ENCODE measurements at regions not wholly inside any gene's neighbourhood (a gene's known extent, or its start where the extent isn't known, plus 50 kb on each side); places are given as distances from the start of the nearest gene placed in this dataset.

DNA sequence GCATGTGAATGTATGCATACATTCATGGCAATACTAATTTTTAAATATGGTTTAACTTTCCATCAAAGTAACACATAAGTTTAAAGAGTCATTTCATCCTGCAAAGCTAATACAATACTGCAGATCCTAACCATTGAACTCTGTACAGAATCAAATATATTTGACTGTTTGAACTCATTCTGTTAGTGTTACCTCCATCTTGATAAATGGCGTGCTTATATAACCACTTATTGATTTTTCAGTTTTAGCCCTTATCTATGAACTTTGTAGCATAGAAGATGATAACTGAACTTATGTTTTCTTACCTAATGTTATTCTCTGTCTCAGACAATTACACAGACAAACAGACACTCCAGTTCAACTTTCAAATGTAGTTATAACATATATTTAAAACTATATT, 731.0 kb upstream of the LRATD1 start:
- TF ChIP-seq, protein P1, sequence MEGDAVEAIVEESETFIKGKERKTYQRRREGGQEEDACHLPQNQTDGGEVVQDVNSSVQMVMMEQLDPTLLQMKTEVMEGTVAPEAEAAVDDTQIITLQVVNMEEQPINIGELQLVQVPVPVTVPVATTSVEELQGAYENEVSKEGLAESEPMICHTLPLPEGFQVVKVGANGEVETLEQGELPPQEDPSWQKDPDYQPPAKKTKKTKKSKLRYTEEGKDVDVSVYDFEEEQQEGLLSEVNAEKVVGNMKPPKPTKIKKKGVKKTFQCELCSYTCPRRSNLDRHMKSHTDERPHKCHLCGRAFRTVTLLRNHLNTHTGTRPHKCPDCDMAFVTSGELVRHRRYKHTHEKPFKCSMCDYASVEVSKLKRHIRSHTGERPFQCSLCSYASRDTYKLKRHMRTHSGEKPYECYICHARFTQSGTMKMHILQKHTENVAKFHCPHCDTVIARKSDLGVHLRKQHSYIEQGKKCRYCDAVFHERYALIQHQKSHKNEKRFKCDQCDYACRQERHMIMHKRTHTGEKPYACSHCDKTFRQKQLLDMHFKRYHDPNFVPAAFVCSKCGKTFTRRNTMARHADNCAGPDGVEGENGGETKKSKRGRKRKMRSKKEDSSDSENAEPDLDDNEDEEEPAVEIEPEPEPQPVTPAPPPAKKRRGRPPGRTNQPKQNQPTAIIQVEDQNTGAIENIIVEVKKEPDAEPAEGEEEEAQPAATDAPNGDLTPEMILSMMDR (conservative IDR thresholded peaks at IDR 0.05; ENCODE audit: low read length) = no peak
- TF ChIP-seq EZH2phosphoT487 (IDR thresholded peaks at IDR 0.05; ENCODE audit: borderline replicate concordance, low read depth, low read length) = no peak
